H1 (cell line): ENCODE measurements at regions not wholly inside any gene's neighbourhood (a gene's known extent, or its start where the extent isn't known, plus 50 kb on each side); places are given as distances from the start of the nearest gene placed in this dataset.

Source experiments
- CTCF ChIA-PET: fragments of 300-600 bp; sonication (Branson Sonifier 250); formaldehyde crosslinking; loops from one replicate; lab custom pipeline; 2021; ENCODE audit not compliant: partially characterized antibody; lab: Charles Lee
- POLR2A ChIA-PET: fragments of 300-600 bp; sonication (Branson Sonifier 250); formaldehyde crosslinking; loops from one replicate; lab custom pipeline; 2021; ENCODE audit warnings: inconsistent platforms; ENCODE audit not compliant: partially characterized antibody; lab: Charles Lee
- DNase-seq, 2 experiments: peaks; one replicate each; pipeline versions ENCODE4 v3.0.0 to v3.0.0-alpha.2; 2010 to 2022; ENCODE audit warnings: low spot score in 2 of 2, low read depth in 1 of 2, mixed read lengths in 1 of 2
- FAIRE-seq: peaks from 2 replicates; lab custom pipeline; 2011; peaks lifted over from hg19 to GRCh38; lab: Jason Lieb, UNC
- H2AFZ ChIP-seq: 2 replicates; pipeline ENCODE4 v1.8.1; 2012; ENCODE audit warnings: low read length, inconsistent platforms
- H2AK5ac ChIP-seq: 2 replicates; pipeline ENCODE4 v1.6.1; 2013; ENCODE audit warnings: low read depth, low read length
- H2BK120ac ChIP-seq: replicated peaks from 2 replicates; pipeline ENCODE3; 2013; ENCODE audit warnings: low read depth, low read length, inconsistent platforms
- H2BK12ac ChIP-seq: 2 replicates; pipeline ENCODE4 v1.6.1; 2013; ENCODE audit warnings: low read depth, low read length
- H2BK15ac ChIP-seq: 2 replicates; pipeline ENCODE4 v1.6.1; 2013; ENCODE audit warnings: low read length
- H2BK20ac ChIP-seq: 2 replicates; pipeline ENCODE4 v1.6.1; 2013; ENCODE audit warnings: low read length
- H2BK5ac ChIP-seq: 2 replicates; pipeline ENCODE4 v1.6.1; 2013; ENCODE audit warnings: low read depth, low read length
- H3K14ac ChIP-seq: 2 replicates; pipeline ENCODE4 v1.6.1; 2013; ENCODE audit warnings: inconsistent platforms; ENCODE audit not compliant: insufficient read length
- H3K18ac ChIP-seq: 2 replicates; pipeline ENCODE4 v1.6.1; 2013; ENCODE audit warnings: low read length; ENCODE audit errors: extremely low read depth
- H3K23ac ChIP-seq: 2 replicates; pipeline ENCODE4 v1.6.1; 2013; ENCODE audit warnings: inconsistent platforms; ENCODE audit not compliant: insufficient read length
- H3K23me2 ChIP-seq: 2 replicates; pipeline ENCODE4 v1.6.1; 2013; ENCODE audit warnings: low read depth, low read length
- H3K27ac ChIP-seq: 2 replicates; pipeline ENCODE4 v1.6.1; 2011; ENCODE audit warnings: low read depth, low read length, inconsistent platforms
- H3K27me3 ChIP-seq, 4 experiments: replicated peaks in 1 of 4; 1 replicate in 1 of 4; 2 replicates in 3 of 4; pipeline versions ENCODE4 v1.6.1 to v1.8.1; 2011 to 2013; ENCODE audit warnings: low read length in 3 of 4, mild to moderate bottlenecking in 3 of 4, inconsistent platforms in 2 of 4, mixed read lengths in 2 of 4, moderate library complexity in 1 of 4; ENCODE audit not compliant: control insufficient read depth in 3 of 4, insufficient read depth in 3 of 4; ENCODE audit errors: extremely low read depth in 1 of 4
- H3K36me3 ChIP-seq, 4 experiments: 2 replicates each; pipeline versions ENCODE4 v1.6.1 to v1.8.1; 2011 to 2013; ENCODE audit warnings: mild to moderate bottlenecking in 4 of 4, low read length in 3 of 4, moderate library complexity in 2 of 4, control low read depth in 1 of 4, inconsistent platforms in 1 of 4; ENCODE audit not compliant: insufficient read depth in 4 of 4, control insufficient read depth in 2 of 4
- H3K4ac ChIP-seq: replicated peaks from 2 replicates; pipeline ENCODE3; 2013; ENCODE audit warnings: low read length, low read depth, mixed read lengths, inconsistent platforms; ENCODE audit not compliant: insufficient read length
- H3K4me1 ChIP-seq, 4 experiments: replicated peaks in 1 of 4; 1 replicate in 1 of 4; 2 replicates in 3 of 4; pipeline versions ENCODE4 v1.6.1 to v1.8.1; 2011 to 2013; ENCODE audit warnings: low read length in 3 of 4, inconsistent platforms in 2 of 4, mixed read lengths in 1 of 4; ENCODE audit not compliant: insufficient read depth in 4 of 4, control insufficient read depth in 3 of 4
- H3K4me2 ChIP-seq, 2 experiments: 2 replicates each; pipeline versions ENCODE4 v1.6.1 to v1.8.1; 2011 to 2013; ENCODE audit warnings: low read depth in 2 of 2, low read length in 2 of 2, control low read depth in 1 of 2, inconsistent platforms in 1 of 2, mild to moderate bottlenecking in 1 of 2; ENCODE audit not compliant: insufficient read depth in 1 of 2
- H3K4me3 ChIP-seq, 4 experiments: fragments of 200-600, 300-600 bp in 1 of 4; sonication (generic), shearing (Covaris generic), sonication (Bioruptor Twin) in 1 of 4; 2 replicates each; pipeline versions ENCODE4 v1.5.1 to v1.8.1; 2011 to 2016; ENCODE audit warnings: low read length in 4 of 4, low read depth in 3 of 4, control low read depth in 2 of 4, inconsistent platforms in 2 of 4, mild to moderate bottlenecking in 2 of 4, mixed read lengths in 1 of 4, moderate library complexity in 1 of 4; ENCODE audit not compliant: insufficient read depth in 2 of 4; ENCODE audit errors: extremely low read depth in 1 of 4
- H3K56ac ChIP-seq: replicated peaks from 2 replicates; pipeline ENCODE3; 2013; ENCODE audit warnings: low read depth, mild to moderate bottlenecking, mixed read lengths, low read length, inconsistent platforms; ENCODE audit not compliant: insufficient read length
- H3K79me1 ChIP-seq: 2 replicates; pipeline ENCODE4 v1.6.1; 2013; ENCODE audit warnings: low read depth, low read length, control low read depth
- H3K79me2 ChIP-seq, 2 experiments: 2 replicates each; pipeline versions ENCODE4 v1.6.1 to v1.8.1; 2012 to 2013; ENCODE audit warnings: low read length in 2 of 2, mild to moderate bottlenecking in 2 of 2, inconsistent platforms in 1 of 2; ENCODE audit not compliant: insufficient read depth in 2 of 2, control insufficient read depth in 1 of 2
- H3K9ac ChIP-seq, 4 experiments: replicated peaks in 1 of 4; 1 replicate in 1 of 4; 2 replicates in 3 of 4; pipeline versions ENCODE4 v1.6.1 to v1.8.1; 2011 to 2013; ENCODE audit warnings: low read depth in 3 of 4, low read length in 3 of 4, control low read depth in 2 of 4, mild to moderate bottlenecking in 2 of 4, moderate library complexity in 2 of 4, inconsistent platforms in 1 of 4; ENCODE audit errors: extremely low read depth in 1 of 4
- H3K9me3 ChIP-seq, 2 experiments: 2 replicates each; pipeline versions ENCODE4 v1.6.1 to v1.8.1; 2012 to 2013; ENCODE audit warnings: mild to moderate bottlenecking in 2 of 2, moderate library complexity in 2 of 2, control low read depth in 1 of 2, inconsistent platforms in 1 of 2, low read depth in 1 of 2, low read length in 1 of 2, mixed read lengths in 1 of 2; ENCODE audit not compliant: insufficient read depth in 2 of 2
- H4K20me1 ChIP-seq, 2 experiments: replicated peaks in 1 of 2; 2 replicates each; pipeline versions ENCODE3 to v1.8.1; 2011 to 2013; ENCODE audit warnings: inconsistent platforms in 2 of 2, low read length in 2 of 2, mild to moderate bottlenecking in 1 of 2; ENCODE audit not compliant: insufficient read depth in 2 of 2, control insufficient read depth in 1 of 2
- H4K5ac ChIP-seq: 2 replicates; pipeline ENCODE4 v1.6.1; 2013; ENCODE audit warnings: low read length, low read depth, mixed read lengths, inconsistent platforms; ENCODE audit not compliant: insufficient read length
- H4K8ac ChIP-seq: 2 replicates; pipeline ENCODE4 v1.8.0; 2013; ENCODE audit warnings: mild to moderate bottlenecking, moderate library complexity, low read length, inconsistent platforms; ENCODE audit not compliant: insufficient read depth; ENCODE audit errors: extremely low read depth
- H4K91ac ChIP-seq: replicated peaks from 2 replicates; pipeline ENCODE3; 2013; ENCODE audit warnings: low read length, mixed read lengths, inconsistent platforms; ENCODE audit not compliant: insufficient read length
- ASH2L ChIP-seq: fragments of 200-600, 300-600 bp; sonication (generic); IDR thresholded peaks from one replicate; pipeline ENCODE4 v1.7.1; 2017; ENCODE audit warnings: low read length
- BCL11A ChIP-seq, 2 experiments: IDR thresholded peaks; one replicate each; pipeline ENCODE4 v1.6.1; 2011; ENCODE audit warnings: low read depth in 2 of 2, low read length in 2 of 2, mild to moderate bottlenecking in 2 of 2
- CBX8 ChIP-seq: fragments of 300-800, 300-1000 bp; sonication (generic); IDR thresholded peaks from 2 replicates; pipeline ENCODE4 v1.7.1; 2016; ENCODE audit warnings: low read depth, low read length, borderline replicate concordance
- CEBPB ChIP-seq: IDR thresholded peaks from 2 replicates; pipeline ENCODE4 v1.6.1; 2012; ENCODE audit warnings: low read depth, low read length
- EP300 ChIP-seq, 2 experiments: IDR thresholded peaks; 1 replicate in 1 of 2; 2 replicates in 1 of 2; pipeline ENCODE4 v1.6.1; 2011 to 2012; ENCODE audit warnings: low read depth in 2 of 2, low read length in 2 of 2, mild to moderate bottlenecking in 2 of 2, borderline replicate concordance in 1 of 2, inconsistent platforms in 1 of 2, moderate library complexity in 1 of 2
- HDAC2 ChIP-seq, 2 experiments: fragments of 300-600 bp in 1 of 2; sonication (generic) in 1 of 2; IDR thresholded peaks; 2 replicates each; pipeline ENCODE4 v1.6.1; 2011 to 2012; ENCODE audit warnings: low read depth in 2 of 2, low read length in 2 of 2, mild to moderate bottlenecking in 2 of 2, moderate library complexity in 2 of 2, borderline replicate concordance in 1 of 2, inconsistent platforms in 1 of 2
- JUND ChIP-seq: IDR thresholded peaks from 2 replicates; pipeline ENCODE4 v1.6.1; 2011; ENCODE audit warnings: mild to moderate bottlenecking, improper control_type of control experiment, low read length
- KDM5A ChIP-seq: fragments of 200-600 bp; IDR thresholded peaks from 2 replicates; pipeline ENCODE4 v1.7.1; 2012; ENCODE audit warnings: mild to moderate bottlenecking, low read length, inconsistent platforms, mixed read lengths
- POLR2A ChIP-seq, 2 experiments: IDR thresholded peaks; 1 replicate in 1 of 2; 2 replicates in 1 of 2; pipeline ENCODE4 v1.6.1; 2011; ENCODE audit warnings: low read depth in 2 of 2, low read length in 2 of 2, mild to moderate bottlenecking in 2 of 2; ENCODE audit errors: control extremely low read depth in 1 of 2
- RFX5 ChIP-seq: IDR thresholded peaks from 2 replicates; pipeline ENCODE4 v1.6.1; 2011; ENCODE audit warnings: low read depth, low read length, improper control_type of control experiment, borderline replicate concordance
- SIN3A ChIP-seq, 2 experiments: IDR thresholded peaks in 1 of 2; conservative IDR thresholded peaks in 1 of 2; 2 replicates each; pipeline ENCODE4 v1.6.1; 2011 to 2012; ENCODE audit warnings: low read length in 2 of 2, improper control_type of control experiment in 1 of 2, low read depth in 1 of 2, mild to moderate bottlenecking in 1 of 2
- SIRT6 ChIP-seq: IDR thresholded peaks from one replicate; pipeline ENCODE4 v1.7.1; 2012; ENCODE audit warnings: low read length, inconsistent platforms
- SIX5 ChIP-seq: IDR thresholded peaks from 2 replicates; pipeline ENCODE4 v1.6.1; 2011; ENCODE audit warnings: mild to moderate bottlenecking, low read depth, low read length
- SP4 ChIP-seq: IDR thresholded peaks from 2 replicates; pipeline ENCODE4 v1.6.1; 2012; ENCODE audit warnings: low read length, inconsistent platforms
- TEAD4 ChIP-seq: IDR thresholded peaks from 2 replicates; pipeline ENCODE4 v1.6.1; 2012; ENCODE audit warnings: low read depth, low read length, inconsistent platforms, mixed read lengths
- WGBS, 2 experiments: shearing (Covaris generic) in 1 of 2; methylation state at CpG; one replicate each; pipeline versions ENCODE4 v1.1.6 to v1.1.7; 2013 to 2015; ENCODE audit warnings: low lambda C conversion rate in 2 of 2, mixed read lengths in 2 of 2, inconsistent platforms in 1 of 2, low coverage in 1 of 2, missing lambda C conversion rate in 1 of 2; ENCODE audit not compliant: insufficient replicate concordance in 2 of 2, insufficient coverage in 1 of 2, insufficient read length in 1 of 2; ENCODE audit errors: extremely low coverage in 1 of 2, missing lambda C conversion rate in 1 of 2; 5-methylcytosine and 5-hydroxymethylcytosine counted together

DNA sequence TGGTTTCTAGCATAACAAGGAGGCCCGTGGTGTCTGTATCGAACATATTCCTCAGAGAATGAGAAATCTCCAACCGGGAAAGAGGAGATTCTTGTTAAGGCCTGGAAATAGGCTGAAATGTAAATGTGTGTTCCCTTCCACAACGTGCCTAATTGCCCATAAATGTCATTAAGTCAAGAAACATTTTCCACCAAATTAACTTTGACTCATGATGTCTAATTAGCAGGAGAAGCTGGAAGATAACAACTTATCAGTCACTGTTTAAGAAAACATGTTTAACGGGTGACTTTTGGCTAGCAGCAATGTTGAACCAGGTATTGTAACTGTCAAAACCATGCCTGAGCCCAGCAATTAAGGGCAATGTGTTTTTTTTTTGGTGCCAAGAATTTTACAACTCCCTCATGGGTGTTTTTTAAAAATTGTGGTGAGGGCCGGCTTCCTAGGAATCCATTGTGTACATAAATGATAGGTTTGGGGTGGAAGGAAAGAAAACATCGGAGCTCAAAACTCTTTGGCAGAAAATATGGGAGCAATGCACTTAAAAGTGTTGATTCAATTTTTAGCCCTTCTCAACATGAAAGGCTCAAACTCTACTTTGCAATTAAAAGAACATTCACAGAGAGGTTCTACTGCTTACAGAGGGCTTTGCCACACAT, 67.0 kb downstream of the OLIG1 start:
- Histone ChIP-seq H3K36me3 (no peaks in the 10 kb centered on the region), H3K56ac (no peak overlapping the region), H4K5ac (no peak overlapping the region), H4K20me1 (no peaks in the 10 kb centered on the region), H3K4ac (no peak overlapping the region), H2AK5ac (no peak overlapping the region), H4K91ac (no peak overlapping the region), H3K9me3 (no peaks in the 10 kb centered on the region), H3K18ac (no peak overlapping the region), H3K4me3 (no peak overlapping the region), H2AFZ (no peak overlapping the region), H3K79me2 (no peaks in the 10 kb centered on the region), H2BK5ac (no peak overlapping the region), H3K79me1 (no peaks in the 10 kb centered on the region), H3K4me2 (no peak overlapping the region), H3K23ac (no peak overlapping the region), H2BK20ac (no peak overlapping the region), H3K9ac (no peak overlapping the region), H4K8ac (no peak overlapping the region), H3K23me2 (no peaks in the 10 kb centered on the region), H3K27me3 (peaks cover 0 to 4% (median 0%) of the 10 kb centered on the region in 4 experiments; a peak in 1 of 7 replicates), H2BK120ac (no peak overlapping the region), H3K14ac (no peak overlapping the region), H3K4me1 (peaks cover 0 to 11% (median 3%) of the 10 kb centered on the region in 4 experiments; a peak in 4 of 7 replicates), H2BK15ac (no peak overlapping the region), H3K27ac (no peak overlapping the region), H2BK12ac (no peak overlapping the region)
- ChIA-PET POLR2A (no interaction called here), CTCF (interaction anchor here (1.0 to 3.0 kb wide), 3 partner anchors 10 to 171 kb away, joined by 3 to 19 read pairs (median 6); no protein-coding TSS in a partner anchor)
- 88% methylated on average over 7 of the region's 7 CpGs; no CpG with 5 or more reads in 1 of the 2 experiments for WGBS, 2 experiments
- no peak for FAIRE-seq
- DNase-seq = no peak
- TF ChIP-seq SIX5 (no peak), SIN3A (conservative IDR thresholded peaks at IDR 0.05 in 1 of 2, IDR thresholded peaks at IDR 0.05 in 1 of 2; ENCODE audit: low read depth in 1 of 2, low read length in 2 of 2) (no peak), TEAD4 (no peak), RFX5 (no peak), HDAC2 (IDR thresholded peaks at IDR 0.05; ENCODE audit: borderline replicate concordance in 1 of 2, low read depth in 2 of 2, low read length in 2 of 2) (no peak), BCL11A (IDR thresholded peaks at IDR 0.05; ENCODE audit: low read depth in 2 of 2, low read length in 2 of 2) (no peak), CEBPB (no peak), JUND (no peak), EP300 (IDR thresholded peaks at IDR 0.05; ENCODE audit: borderline replicate concordance in 1 of 2, low read depth in 2 of 2, low read length in 2 of 2) (no peak), CBX8 (no peak), KDM5A (no peak), SP4 (no peak), SIRT6 (no peak), POLR2A (IDR thresholded peaks at IDR 0.05; ENCODE audit: control extremely low read depth in 1 of 2, low read depth in 2 of 2, low read length in 2 of 2) (no peak), ASH2L (no peak)
